HepG2 (cell line): ENCODE measurements at regions not wholly inside any gene's neighbourhood (a gene's known extent, or its start where the extent isn't known, plus 50 kb on each side); places are given as distances from the start of the nearest gene placed in this dataset.

Source experiments
- ATF1 ChIP-seq: IDR thresholded peaks from 2 replicates; pipeline ENCODE4 v1.6.1; 2016; ENCODE audit warnings: mild to moderate bottlenecking, control low read depth
- CEBPG ChIP-seq: IDR thresholded peaks from 2 replicates; pipeline ENCODE4 v1.6.1; 2016
- CREM ChIP-seq, 2 experiments: sonication (generic) in 1 of 2; formaldehyde crosslinking in 1 of 2; IDR thresholded peaks; 2 replicates each; pipeline versions ENCODE4 v1.4.0 to v1.6.1; 2016 to 2020; ENCODE audit warnings: antibody characterized with exemption in 1 of 2, mild to moderate bottlenecking in 1 of 2, missing genetic modification reagents in 1 of 2
- CSRNP1 ChIP-seq: sonication (generic); formaldehyde crosslinking; IDR thresholded peaks from 2 replicates; pipeline ENCODE4 v1.8.1; 2023; ENCODE audit warnings: mild to moderate bottlenecking, missing genetic modification reagents
- DPF2 ChIP-seq: sonication (generic); formaldehyde crosslinking; IDR thresholded peaks from 2 replicates; pipeline ENCODE4 v1.4.0; 2020; ENCODE audit warnings: mild to moderate bottlenecking, low read depth, missing genetic modification reagents, borderline replicate concordance
- FOXA1 ChIP-seq, 2 experiments: fragments of 450-650 bp in 1 of 2; sonication (generic) in 1 of 2; formaldehyde crosslinking in 1 of 2; IDR thresholded peaks; 2 replicates each; pipeline versions ENCODE4 v1.4.0 to v1.6.1; 2016 to 2020; ENCODE audit warnings: missing genetic modification reagents in 1 of 2
- FOXP1 ChIP-seq, 2 experiments: fragments of 450-650 bp in 1 of 2; IDR thresholded peaks; 2 replicates each; pipeline ENCODE4 v1.6.1; 2017 to 2018; ENCODE audit warnings: antibody characterized with exemption in 1 of 2
- HNF4G ChIP-seq, 2 experiments: sonication (generic) in 1 of 2; formaldehyde crosslinking in 1 of 2; IDR thresholded peaks; 2 replicates each; pipeline versions ENCODE4 v1.4.0 to v1.6.1; 2011 to 2020; ENCODE audit warnings: borderline replicate concordance in 2 of 2, low read depth in 2 of 2, mild to moderate bottlenecking in 2 of 2, low read length in 1 of 2, missing genetic modification reagents in 1 of 2, moderate library complexity in 1 of 2
- MIXL1 ChIP-seq: IDR thresholded peaks from 2 replicates; pipeline ENCODE4 v1.6.1; 2016
- NR2F2 ChIP-seq: IDR thresholded peaks from 2 replicates; pipeline ENCODE4 v1.6.1; 2012; ENCODE audit warnings: low read depth, inconsistent platforms, borderline replicate concordance
- SNAPC2 ChIP-seq: sonication (generic); formaldehyde crosslinking; IDR thresholded peaks from 2 replicates; pipeline ENCODE4 v1.8.1; 2022; ENCODE audit warnings: mild to moderate bottlenecking, missing genetic modification reagents
- ZNF746 ChIP-seq: sonication (generic); formaldehyde crosslinking; IDR thresholded peaks from 2 replicates; pipeline ENCODE4 v1.8.0; 2022; ENCODE audit warnings: mild to moderate bottlenecking, missing genetic modification reagents
- TF ChIP-seq, protein P1 (sequence below): IDR thresholded peaks from 2 replicates; pipeline ENCODE4 v1.6.1; 2016; ENCODE audit warnings: low read depth, missing genetic modification reagents, missing compliant biosample characterization
- TF ChIP-seq, protein P2 (sequence below): IDR thresholded peaks from 2 replicates; pipeline ENCODE4 v1.6.1; 2016
- TF ChIP-seq, protein P3 (sequence below): IDR thresholded peaks from 2 replicates; pipeline ENCODE4 v1.6.1; 2016; ENCODE audit warnings: mild to moderate bottlenecking, missing biosample characterization, missing genetic modification reagents
- TF ChIP-seq, protein P4 (sequence below): IDR thresholded peaks from 2 replicates; pipeline ENCODE4 v1.6.1; 2016; ENCODE audit warnings: missing genetic modification reagents, missing compliant biosample characterization
- TF ChIP-seq, protein P5 (sequence below): sonication (generic); formaldehyde crosslinking; IDR thresholded peaks from 2 replicates; pipeline ENCODE4 v1.5.1; 2020; ENCODE audit warnings: mild to moderate bottlenecking, missing genetic modification reagents, borderline replicate concordance

DNA sequence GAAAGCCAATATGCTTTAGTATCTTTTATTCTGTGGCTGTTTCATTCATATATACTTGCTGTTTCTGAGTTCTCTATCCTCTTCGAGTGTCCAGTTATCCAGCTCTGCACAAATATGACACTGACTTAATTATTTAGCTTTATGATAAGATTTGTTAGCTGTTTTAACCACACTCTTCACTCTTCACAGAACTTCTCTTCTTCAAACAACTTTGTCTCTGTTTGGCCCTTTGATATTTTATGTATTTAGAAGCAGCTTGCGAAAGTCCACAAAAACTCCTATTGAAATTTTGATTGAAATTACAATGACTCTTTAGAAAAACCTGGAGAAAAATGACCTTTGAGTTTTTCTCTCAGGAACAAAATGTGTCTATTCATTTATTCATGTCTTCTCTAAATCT lies 407.0 kb downstream of the CPS1 start (continued):
- TF ChIP-seq, protein P1, sequence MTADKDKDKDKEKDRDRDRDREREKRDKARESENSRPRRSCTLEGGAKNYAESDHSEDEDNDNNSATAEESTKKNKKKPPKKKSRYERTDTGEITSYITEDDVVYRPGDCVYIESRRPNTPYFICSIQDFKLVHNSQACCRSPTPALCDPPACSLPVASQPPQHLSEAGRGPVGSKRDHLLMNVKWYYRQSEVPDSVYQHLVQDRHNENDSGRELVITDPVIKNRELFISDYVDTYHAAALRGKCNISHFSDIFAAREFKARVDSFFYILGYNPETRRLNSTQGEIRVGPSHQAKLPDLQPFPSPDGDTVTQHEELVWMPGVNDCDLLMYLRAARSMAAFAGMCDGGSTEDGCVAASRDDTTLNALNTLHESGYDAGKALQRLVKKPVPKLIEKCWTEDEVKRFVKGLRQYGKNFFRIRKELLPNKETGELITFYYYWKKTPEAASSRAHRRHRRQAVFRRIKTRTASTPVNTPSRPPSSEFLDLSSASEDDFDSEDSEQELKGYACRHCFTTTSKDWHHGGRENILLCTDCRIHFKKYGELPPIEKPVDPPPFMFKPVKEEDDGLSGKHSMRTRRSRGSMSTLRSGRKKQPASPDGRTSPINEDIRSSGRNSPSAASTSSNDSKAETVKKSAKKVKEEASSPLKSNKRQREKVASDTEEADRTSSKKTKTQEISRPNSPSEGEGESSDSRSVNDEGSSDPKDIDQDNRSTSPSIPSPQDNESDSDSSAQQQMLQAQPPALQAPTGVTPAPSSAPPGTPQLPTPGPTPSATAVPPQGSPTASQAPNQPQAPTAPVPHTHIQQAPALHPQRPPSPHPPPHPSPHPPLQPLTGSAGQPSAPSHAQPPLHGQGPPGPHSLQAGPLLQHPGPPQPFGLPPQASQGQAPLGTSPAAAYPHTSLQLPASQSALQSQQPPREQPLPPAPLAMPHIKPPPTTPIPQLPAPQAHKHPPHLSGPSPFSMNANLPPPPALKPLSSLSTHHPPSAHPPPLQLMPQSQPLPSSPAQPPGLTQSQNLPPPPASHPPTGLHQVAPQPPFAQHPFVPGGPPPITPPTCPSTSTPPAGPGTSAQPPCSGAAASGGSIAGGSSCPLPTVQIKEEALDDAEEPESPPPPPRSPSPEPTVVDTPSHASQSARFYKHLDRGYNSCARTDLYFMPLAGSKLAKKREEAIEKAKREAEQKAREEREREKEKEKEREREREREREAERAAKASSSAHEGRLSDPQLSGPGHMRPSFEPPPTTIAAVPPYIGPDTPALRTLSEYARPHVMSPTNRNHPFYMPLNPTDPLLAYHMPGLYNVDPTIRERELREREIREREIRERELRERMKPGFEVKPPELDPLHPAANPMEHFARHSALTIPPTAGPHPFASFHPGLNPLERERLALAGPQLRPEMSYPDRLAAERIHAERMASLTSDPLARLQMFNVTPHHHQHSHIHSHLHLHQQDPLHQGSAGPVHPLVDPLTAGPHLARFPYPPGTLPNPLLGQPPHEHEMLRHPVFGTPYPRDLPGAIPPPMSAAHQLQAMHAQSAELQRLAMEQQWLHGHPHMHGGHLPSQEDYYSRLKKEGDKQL (CRISPR knock-in tag) = peak; percentile 65; the same call in 1 of the 2 replicates
- TF ChIP-seq CSRNP1 (CRISPR knock-in tag) (no peak), CEBPG (CRISPR knock-in tag) (peak; percentile 73), NR2F2 (peak; percentile 57; the same call in 1 of the 2 replicates), DPF2 (CRISPR knock-in tag) (peak; percentile 43; the same call in 1 of the 2 replicates), CREM (IDR thresholded peaks at IDR 0.05) (peak; percentile 88), CREM (CRISPR knock-in tag; IDR thresholded peaks at IDR 0.05) (no peak), MIXL1 (CRISPR knock-in tag) (0 out of 2 replicates have a peak, but pooled peaks have one; percentile 43), ATF1 (0 out of 2 replicates have a peak, but pooled peaks have one; percentile 19), FOXA1 (IDR thresholded peaks at IDR 0.05) (no peak), FOXA1 (CRISPR knock-in tag; IDR thresholded peaks at IDR 0.05) (peak; percentile 56; the same call in 1 of the 2 replicates), ZNF746 (CRISPR knock-in tag) (no peak), SNAPC2 (CRISPR knock-in tag) (no peak), FOXP1 (IDR thresholded peaks at IDR 0.05) (no peak), FOXP1 (CRISPR knock-in tag; IDR thresholded peaks at IDR 0.05) (peak; percentile 57; the same call in 1 of the 2 replicates), HNF4G (IDR thresholded peaks at IDR 0.05; ENCODE audit: borderline replicate concordance, low read depth, low read length) (peak; percentile 56), HNF4G (CRISPR knock-in tag; IDR thresholded peaks at IDR 0.05; ENCODE audit: borderline replicate concordance, low read depth) (no peak)
- TF ChIP-seq, protein P2, sequence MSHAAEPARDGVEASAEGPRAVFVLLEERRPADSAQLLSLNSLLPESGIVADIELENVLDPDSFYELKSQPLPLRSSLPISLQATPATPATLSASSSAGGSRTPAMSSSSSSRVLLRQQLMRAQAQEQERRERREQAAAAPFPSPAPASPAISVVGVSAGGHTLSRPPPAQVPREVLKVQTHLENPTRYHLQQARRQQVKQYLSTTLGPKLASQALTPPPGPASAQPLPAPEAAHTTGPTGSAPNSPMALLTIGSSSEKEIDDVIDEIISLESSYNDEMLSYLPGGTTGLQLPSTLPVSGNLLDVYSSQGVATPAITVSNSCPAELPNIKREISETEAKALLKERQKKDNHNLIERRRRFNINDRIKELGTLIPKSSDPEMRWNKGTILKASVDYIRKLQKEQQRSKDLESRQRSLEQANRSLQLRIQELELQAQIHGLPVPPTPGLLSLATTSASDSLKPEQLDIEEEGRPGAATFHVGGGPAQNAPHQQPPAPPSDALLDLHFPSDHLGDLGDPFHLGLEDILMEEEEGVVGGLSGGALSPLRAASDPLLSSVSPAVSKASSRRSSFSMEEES = 0 out of 2 replicates have a peak, but pooled peaks have one; percentile 34
- TF ChIP-seq, protein P3, sequence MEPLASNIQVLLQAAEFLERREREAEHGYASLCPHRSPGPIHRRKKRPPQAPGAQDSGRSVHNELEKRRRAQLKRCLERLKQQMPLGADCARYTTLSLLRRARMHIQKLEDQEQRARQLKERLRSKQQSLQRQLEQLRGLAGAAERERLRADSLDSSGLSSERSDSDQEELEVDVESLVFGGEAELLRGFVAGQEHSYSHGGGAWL (CRISPR knock-in tag) = no peak
- TF ChIP-seq, protein P4, sequence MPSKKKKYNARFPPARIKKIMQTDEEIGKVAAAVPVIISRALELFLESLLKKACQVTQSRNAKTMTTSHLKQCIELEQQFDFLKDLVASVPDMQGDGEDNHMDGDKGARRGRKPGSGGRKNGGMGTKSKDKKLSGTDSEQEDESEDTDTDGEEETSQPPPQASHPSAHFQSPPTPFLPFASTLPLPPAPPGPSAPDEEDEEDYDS (CRISPR knock-in tag) = 0 out of 2 replicates have a peak, but pooled peaks have one; percentile 8
- TF ChIP-seq, protein P5, sequence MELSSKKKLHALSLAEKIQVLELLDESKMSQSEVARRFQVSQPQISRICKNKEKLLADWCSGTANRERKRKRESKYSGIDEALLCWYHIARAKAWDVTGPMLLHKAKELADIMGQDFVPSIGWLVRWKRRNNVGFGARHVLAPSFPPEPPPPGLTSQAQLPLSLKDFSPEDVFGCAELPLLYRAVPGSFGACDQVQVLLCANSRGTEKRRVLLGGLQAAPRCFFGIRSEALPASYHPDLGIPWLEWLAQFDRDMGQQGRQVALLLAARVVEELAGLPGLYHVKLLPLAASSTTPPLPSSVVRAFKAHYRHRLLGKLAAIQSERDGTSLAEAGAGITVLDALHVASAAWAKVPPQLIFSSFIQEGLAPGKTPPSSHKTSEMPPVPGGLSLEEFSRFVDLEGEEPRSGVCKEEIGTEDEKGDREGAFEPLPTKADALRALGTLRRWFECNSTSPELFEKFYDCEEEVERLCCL (CRISPR knock-in tag) = no peak
